GM12865 (cell line): ENCODE measurements at regions not wholly inside any gene's neighbourhood (a gene's known extent, or its start where the extent isn't known, plus 50 kb on each side); places are given as distances from the start of the nearest gene placed in this dataset.

Experiments
- DNase-seq: peaks from one replicate; pipeline ENCODE4 v3.0.0; 2010; ENCODE audit warnings: low read depth
- H3K4me3 ChIP-seq: 2 replicates; pipeline ENCODE4 v1.5.1; 2011; ENCODE audit warnings: mild to moderate bottlenecking, low read depth, low read length, control low read depth
- TF ChIP-seq, protein P1 (sequence below): IDR thresholded peaks from 2 replicates; pipeline ENCODE4 v1.5.1; 2011; ENCODE audit warnings: low read length, control low read depth, low read depth, inconsistent platforms; ENCODE audit not compliant: insufficient read depth; ENCODE audit errors: missing control alignments

DNA sequence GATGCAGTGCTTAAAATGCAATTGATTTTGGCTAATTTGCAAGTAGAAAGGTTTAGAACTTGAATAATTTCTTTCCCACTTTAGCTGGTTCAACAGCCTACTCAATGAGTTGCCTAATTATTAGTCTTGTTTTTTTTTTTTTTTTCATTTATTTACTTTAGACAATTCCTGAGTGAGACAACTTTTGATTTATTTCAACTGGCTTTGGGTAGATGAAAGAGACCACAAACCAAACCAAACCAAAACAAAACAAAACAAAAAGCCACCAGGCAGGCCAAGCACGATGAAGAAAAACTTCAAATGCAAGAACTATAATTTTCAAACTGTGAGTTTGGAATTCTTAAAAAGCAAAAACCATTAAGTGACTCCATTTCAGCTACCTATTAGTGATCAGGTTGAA, 469.9 kb downstream of the GBE1 start:
- no peak for DNase-seq
- no peak overlapping the region for H3K4me3 ChIP-seq
- TF ChIP-seq, protein P1, sequence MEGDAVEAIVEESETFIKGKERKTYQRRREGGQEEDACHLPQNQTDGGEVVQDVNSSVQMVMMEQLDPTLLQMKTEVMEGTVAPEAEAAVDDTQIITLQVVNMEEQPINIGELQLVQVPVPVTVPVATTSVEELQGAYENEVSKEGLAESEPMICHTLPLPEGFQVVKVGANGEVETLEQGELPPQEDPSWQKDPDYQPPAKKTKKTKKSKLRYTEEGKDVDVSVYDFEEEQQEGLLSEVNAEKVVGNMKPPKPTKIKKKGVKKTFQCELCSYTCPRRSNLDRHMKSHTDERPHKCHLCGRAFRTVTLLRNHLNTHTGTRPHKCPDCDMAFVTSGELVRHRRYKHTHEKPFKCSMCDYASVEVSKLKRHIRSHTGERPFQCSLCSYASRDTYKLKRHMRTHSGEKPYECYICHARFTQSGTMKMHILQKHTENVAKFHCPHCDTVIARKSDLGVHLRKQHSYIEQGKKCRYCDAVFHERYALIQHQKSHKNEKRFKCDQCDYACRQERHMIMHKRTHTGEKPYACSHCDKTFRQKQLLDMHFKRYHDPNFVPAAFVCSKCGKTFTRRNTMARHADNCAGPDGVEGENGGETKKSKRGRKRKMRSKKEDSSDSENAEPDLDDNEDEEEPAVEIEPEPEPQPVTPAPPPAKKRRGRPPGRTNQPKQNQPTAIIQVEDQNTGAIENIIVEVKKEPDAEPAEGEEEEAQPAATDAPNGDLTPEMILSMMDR, result no peak

DNA sequence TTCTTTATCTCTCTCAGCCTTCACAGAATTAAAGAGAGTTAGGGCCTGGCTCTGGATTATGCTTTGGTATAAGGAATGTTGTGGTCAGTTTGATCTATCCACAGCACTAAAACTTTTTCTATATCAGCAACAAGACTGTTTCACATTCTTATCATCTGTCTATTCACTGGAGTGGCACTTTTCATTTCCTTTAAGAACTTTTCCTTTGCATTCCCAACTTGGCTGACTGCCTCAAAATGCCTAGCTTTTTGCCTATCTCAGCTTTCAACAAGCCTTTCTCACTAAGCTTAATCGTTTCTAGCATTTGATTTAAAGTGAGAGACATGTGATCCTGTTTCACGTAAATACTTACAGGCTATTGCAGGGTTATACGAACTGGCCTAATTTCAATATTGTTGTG, 471.8 kb downstream of the GBE1 start:
- H3K4me3 ChIP-seq, result no peak overlapping the region
- TF ChIP-seq, protein P1, result no peak
- no peak for DNase-seq

DNA sequence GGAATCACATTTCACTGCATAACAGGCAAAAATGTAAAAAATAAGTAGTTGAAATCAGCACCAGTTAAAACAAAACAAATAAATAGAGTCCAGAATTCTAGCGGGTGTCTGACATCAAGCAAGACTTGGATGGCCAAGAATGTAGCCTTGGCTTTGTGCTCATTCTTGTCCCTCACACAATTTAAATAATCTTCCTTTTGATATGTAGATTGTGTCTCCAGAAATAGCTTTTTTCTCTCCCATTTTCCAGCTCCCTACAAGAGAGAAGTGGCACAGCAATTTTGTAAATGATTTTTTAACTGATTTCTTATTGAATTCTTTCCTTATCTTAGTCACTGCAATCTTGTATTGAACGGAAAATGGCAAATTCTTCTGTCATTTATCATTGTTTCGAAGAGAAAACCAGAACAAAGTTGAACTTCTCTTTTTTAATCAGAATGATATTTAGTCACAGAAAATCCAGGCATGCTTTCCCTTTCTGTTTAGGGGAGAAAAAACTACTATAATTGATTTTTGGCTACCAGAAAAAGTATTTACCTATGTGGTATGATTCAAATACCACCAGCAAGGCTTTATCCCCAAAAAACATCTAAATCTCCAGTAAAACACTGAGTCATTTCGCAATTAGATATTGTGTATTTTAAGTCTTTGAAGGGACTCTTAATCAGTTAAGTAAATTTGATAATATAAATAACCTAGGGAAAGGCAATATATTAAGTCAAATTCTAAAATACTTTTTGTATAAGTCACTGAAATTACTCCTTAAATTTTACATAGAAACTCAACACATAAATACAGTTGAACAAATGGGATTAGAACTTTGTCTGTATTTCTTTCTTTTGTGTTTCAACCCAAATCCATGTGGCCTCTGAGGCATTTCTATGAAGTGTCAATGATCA, 481.7 kb downstream of the GBE1 start:
- TF ChIP-seq, protein P1, result no peak
- H3K4me3 ChIP-seq, result no peak overlapping the region
- DNase-seq, result no peak

DNA sequence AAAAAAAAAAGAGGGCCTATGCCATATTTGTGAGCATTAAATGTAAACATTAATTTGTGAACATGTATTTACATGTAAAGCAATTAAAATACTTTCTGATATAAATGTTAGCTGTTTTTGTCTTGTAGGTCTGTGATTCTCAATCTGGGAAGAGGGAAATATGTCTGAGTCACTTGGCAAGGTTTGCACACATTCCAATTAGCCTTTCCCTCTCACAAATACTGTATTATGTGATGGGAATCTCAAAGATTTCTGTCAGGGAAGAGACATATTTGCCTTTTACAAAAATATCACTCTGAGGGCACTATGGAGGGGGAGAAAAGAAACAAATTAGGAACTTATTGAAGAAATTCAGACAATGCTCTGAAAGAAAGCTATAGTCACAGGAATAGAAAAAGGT, 483.6 kb downstream of the GBE1 start:
- no peak for DNase-seq
- TF ChIP-seq, protein P1, result no peak
- H3K4me3 ChIP-seq, result no peak overlapping the region

DNA sequence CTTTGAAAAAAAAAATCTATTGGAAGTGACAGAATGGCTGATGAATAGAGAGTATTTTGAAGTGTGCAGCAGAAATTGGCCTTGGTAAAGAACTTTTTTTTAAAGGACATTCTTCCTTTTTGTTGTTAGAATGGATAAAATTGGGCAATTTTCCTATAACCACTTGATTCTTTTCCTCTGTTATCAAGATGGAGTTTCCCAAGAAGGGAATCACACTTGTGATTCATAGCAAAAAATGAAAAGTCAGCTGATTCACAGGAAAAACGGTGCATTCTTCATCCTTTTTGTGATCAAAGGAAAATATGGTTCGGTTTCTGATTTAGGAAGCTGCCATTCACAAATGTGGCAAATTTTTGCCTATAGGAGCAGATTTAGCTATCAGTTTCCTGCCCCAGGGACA, 486.8 kb downstream of the GBE1 start:
- DNase-seq, result no peak
- no peak overlapping the region for H3K4me3 ChIP-seq
- TF ChIP-seq, protein P1, result no peak

DNA sequence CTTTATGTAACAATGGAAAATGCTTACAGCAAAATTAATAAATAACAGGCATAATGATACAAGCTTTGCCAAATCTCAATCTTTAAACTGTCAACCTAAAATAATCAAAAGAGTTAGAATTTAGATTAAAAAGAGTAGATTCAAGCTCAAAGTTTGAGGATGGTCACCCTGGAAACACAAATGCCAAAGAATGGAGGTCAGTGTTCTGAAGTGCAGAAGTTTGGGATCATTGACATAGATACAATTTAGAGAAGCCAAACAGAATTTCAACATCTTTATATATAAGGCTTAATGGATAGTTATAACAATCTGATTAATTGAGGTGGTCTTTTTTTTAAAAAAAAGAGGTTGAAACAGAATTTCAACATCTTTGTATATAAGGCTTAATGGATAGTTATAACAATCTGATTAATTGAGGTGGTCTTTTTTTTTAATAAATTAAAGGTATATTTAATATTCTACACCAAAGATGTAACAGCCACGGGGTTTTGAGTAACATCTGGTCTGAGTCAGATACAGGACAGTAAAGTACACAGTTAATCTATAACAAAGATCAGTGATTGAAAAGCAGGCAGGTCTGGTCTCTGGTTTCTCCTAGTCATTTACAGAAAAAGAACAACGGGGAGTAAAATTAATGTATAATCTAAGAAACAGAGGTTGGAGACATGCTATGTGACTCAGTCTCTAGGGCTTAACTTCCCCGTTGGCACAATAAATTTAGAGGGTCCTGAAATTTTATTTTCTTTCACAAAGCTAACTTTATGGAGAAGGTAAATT, 490.7 kb downstream of the GBE1 start:
- DNase-seq, result no peak
- TF ChIP-seq, protein P1, result no peak
- H3K4me3 ChIP-seq, result no peak overlapping the region
